ENCODE measurements at regions not wholly inside any gene's neighbourhood (a gene's known extent, or its start where the extent isn't known, plus 50 kb on each side); places are given as distances from the start of the nearest gene placed in this dataset.
"Not testable (repeated sequence)": the region's sequence is repeated elsewhere in the genome, so short reads cannot be mapped to it uniquely, and the experiment has no call there.

DNA sequence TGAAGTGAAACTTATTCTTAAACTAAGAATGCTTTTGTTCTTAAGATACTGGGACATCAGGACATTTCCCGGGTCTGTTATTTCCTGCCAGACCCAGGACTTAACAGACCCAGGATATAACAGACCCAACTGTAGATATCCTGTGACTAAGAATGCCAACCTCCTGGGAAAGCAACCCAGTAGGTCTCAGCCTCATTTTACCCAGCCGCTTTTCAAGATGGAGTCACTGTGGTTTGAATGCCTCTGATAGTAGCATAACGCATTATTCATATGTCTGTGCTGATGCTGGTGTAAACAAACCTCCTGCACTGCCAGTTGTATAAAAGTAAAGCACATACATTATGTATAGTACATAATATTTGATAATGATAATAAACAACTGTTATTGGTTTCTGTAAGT is 185.8 kb upstream of the GPRIN3 start:
- no peak for DNase-seq (ENCODE audit: low read depth)

DNA sequence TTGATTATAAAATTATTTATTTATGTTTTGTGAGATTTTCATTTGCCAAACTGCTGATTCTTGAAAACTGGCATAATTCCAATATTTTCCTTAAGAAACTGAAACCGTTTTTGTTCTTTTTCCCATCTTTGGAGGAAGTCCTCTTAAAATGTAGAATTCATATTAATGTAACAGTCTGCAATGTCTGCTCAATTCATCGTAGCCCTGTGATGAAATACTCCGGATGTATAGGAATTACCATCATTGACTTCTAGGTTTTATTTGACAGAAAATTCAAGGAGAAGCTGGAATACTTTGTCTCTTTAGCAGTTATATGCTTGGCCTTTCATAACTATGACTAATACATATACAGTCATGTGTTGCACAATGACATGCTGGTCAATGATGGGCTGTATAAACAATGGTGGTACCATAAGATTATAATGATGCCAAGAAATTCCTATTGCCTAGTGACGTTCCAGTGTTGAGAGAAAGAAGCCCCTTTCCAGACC is 185.0 kb upstream of the GPRIN3 start:
- no peak for DNase-seq (ENCODE audit: low read depth)

GRCh38 chr4:89491761-89492160 is 184.2 kb upstream of the GPRIN3 start:
- DNase-seq (ENCODE audit: low read depth): no peak

DNA sequence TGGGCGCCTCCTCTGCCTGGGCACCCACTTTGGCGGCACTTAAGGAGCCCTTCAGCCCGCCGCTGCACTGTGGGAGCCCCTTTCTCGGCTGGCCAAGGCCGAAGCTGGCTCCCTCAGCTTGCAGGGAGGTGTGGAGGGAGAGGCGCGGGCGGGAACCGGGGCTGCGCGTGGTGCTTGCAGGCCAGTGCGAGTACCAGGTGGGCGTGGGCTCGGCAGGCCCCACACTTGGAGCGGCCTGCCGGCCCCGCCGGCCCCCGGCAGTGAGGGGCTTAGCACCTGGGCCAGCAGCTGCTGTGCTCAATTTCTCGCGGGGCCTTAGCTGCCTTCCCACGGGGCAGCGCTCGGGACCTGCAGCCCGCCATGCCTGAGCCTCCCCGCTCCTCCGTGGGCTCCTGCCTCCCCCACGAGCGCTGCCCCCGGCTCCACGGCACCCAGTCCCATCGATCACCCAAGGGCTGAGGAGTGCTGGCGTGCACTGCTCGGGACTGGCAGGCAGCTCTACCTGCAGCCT is 182.4 kb upstream of the GPRIN3 start:
- not testable (repeated sequence) for DNase-seq (ENCODE audit: low read depth)

DNA sequence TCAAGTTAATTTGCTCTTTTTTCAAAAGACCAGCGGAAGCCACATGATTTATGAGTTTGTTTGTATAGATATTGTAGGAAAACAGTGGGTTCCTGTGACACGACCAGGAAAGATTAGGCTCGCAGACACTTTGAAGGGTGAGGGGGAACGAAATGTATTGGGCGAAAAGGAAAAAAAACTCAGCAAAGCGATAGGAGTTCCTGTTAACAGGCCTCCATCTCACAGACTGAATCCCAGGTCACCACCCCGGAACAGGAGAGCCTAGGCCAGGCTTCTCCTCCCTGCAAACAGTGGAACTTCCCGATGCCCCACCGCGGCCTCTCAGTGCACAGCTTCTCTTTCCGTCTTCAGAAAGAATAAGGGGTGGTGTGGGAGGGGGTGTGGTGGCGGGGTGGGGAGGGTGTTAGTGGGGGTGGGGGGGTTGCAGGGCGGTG is 181.8 kb upstream of the GPRIN3 start:
- no peak for DNase-seq (ENCODE audit: low read depth)

DNA sequence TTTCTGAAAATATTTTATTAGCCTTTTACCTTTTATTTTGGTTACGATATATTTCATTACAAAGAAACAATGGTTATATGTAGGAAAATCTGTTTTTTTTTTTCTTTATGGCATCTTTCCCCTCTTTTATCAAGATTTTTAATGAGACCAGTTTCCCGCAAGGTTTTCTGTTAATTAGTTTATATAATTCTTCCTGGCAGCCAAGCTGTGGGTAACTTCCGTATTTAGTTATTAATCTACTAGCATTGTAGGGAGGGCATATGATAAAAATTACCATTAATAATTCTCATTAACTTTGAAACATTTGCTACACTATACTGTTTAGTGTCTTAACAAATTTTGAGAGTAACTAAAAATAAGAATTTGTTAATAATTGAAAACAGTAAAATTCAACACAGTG is 181.1 kb upstream of the GPRIN3 start:
- DNase-seq (ENCODE audit: low read depth): no peak

- DNase-seq (ENCODE audit: low read depth): no peak
These were observed 179.1 kb upstream of the GPRIN3 start for GRCh38 chr4:89486673-89487072.

DNA sequence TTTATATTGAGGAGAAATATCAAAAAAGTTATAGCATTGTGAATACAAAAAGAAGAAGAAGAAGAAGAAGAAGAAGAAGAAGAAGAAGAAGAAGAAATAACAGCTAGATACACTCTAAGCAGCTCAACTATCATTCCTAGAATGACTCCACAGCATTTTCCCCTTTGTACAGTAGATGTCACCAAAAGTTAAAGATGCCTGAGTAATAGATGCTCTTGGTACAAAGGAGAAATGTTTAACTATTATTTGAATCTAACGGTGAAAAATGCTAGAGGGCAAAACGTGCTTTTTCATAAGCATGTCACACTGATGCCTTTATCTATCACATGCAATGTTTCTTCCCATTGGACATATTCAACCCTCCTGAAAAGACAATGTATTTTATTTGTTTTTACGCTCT is 178.4 kb upstream of the GPRIN3 start:
- no peak for DNase-seq (ENCODE audit: low read depth)

DNA sequence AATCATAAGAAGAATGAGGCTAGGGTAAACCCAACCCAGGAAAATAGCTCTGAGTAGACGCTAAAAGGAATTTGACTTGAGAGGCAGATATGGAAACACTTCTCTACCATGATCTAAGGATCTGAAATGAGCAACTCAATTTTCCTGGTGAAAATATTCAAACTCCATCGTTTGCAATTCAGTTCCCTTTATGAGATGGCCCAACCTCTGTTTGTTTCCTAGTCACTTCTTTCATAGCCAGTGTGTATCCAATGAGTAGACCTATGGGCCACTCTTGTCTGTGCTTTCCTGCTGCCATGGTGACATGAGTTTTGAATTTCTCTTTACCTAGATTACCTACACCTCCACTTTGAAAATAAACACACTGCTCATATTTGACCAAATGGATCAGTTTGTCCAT is 176.2 kb upstream of the GPRIN3 start:
- no peak for DNase-seq (ENCODE audit: low read depth)

- DNase-seq (ENCODE audit: low read depth): no peak
These were observed 175.5 kb upstream of the GPRIN3 start for GRCh38 chr4:89482926-89483595.

GRCh38 chr4:89482251-89482650 is 174.7 kb upstream of the GPRIN3 start:
- DNase-seq (ENCODE audit: low read depth): no peak

GRCh38 chr4:89469930-89470375 is 162.4 kb upstream of the GPRIN3 start:
- DNase-seq (ENCODE audit: low read depth): peak; percentile 22

GRCh38 chr4:89469516-89469915 is 161.9 kb upstream of the GPRIN3 start:
- no peak for DNase-seq (ENCODE audit: low read depth)

DNA sequence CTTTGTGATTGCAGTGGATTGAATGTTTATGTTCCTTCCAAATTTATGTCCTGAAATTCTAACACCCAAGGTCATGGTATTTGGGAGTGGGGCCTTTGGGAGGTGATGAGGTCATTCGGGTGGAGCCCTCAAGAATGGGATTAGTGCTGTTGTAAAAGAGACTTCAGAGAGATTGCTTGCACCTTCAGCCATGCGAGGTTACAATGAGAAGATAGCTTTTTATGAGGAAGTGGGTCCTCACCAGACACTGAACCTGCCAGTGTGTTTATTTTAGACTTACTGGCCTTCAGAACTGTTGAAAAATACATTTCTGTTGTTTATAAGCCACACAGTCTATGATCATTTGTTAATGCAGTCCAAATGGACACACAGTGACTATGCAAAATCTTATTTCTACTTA is 161.0 kb upstream of the GPRIN3 start:
- no peak for DNase-seq (ENCODE audit: low read depth)

GRCh38 chr4:89463341-89463740 is 155.7 kb upstream of the GPRIN3 start:
- DNase-seq (ENCODE audit: low read depth): no peak

DNA sequence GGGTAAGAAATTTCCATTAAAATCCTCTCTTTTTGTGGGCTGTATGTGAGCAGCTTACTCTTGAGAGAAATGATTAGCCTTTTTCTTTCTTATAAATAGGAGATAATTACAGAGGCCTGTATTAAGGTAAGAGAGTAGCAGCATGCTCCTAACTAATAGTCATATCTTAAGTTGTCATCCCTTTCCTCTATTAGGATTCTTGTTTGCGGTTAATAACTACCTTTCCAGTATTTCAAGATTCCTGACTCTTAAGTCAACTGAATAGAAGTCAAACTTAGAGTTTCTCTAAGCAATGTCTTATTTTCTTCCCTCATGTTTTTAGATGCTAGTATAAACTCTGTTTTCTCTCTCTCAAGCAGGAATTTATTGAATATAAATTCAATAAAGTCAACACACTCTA is 139.9 kb upstream of the GPRIN3 start:
- no peak for DNase-seq (ENCODE audit: low read depth)

GRCh38 chr4:89446193-89446592 is 138.6 kb upstream of the GPRIN3 start:
- DNase-seq (ENCODE audit: low read depth): no peak

DNA sequence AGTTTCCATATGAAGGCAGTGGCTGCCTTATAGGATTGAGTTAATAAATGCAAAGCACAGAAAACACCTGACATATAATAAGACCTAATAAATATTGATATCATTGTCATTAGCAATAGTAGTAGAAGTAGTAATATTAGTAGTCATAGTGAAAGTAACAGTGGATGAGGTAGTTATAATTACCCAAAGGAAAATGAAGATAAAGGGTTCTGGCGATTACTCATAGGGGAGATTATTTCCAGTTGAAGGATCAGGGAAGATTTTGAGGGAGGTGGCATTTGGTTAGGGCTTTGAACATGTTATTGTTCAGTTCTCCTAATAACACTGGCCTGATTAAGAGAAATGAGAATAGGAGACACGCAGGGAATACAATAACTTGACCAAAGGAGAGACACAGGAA is 131.9 kb upstream of the GPRIN3 start:
- no peak for DNase-seq (ENCODE audit: low read depth)

GRCh38 chr4:89438102-89438831 is 130.7 kb upstream of the GPRIN3 start:
- DNase-seq (ENCODE audit: low read depth): no peak

DNA sequence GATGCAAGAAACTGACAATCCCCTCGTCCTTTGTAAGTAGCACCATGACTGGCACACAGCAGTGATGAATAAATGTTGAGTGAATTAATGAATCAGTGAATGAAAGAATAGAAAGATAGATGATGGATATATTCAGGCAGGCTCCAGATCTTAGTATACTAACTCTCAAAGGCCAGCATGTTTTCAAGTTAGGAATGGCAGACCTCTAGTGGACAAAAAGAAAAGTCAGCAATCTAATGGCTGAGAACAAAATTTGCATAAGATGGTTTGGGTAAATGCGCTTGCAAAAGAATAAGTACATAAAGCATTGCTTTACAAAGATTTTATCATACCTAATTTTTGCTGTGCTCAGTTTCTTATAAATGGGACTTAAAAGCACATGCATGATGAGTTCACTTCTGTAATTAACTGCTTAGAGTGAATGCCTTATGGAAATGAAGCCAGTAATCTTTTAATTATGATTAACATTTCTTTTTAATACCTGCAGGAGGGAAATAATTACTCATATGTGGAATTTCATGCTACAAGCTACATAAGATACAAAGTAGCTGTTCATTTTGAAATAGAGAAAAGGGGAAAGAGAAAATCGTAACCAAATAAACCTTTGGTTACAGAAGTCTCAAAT is 126.9 kb upstream of the GPRIN3 start:
- no peak for DNase-seq (ENCODE audit: low read depth)

GRCh38 chr4:89427782-89428181 is 120.2 kb upstream of the GPRIN3 start:
- DNase-seq (ENCODE audit: low read depth): no peak

GRCh38 chr4:89425023-89425422 is 117.4 kb upstream of the GPRIN3 start:
- no peak for DNase-seq (ENCODE audit: low read depth)

DNA sequence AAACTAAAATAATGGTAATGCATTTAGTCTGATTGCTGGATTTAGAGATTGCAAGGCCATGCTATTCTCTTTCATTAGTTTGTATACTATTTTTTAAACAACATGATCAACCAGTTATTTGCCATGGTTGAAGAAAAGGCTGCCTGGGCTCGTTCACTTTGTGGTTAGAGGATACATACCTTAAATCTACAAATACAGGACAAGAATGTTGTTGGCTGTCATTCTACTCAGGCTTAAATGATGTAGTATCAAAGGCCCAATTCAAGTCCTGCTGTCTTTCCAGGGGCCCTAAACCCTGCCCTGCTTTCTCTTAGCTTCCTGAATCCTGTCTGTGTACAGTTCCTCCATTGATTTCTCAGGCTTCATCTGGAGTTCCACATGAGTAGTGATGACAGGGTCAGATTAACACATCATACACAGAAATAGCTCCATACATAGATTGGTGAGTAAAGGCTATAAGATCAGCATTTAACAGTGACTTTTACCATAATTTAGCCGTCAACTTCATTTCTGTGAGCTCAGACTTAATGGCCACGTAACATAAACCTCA is 114.9 kb upstream of the GPRIN3 start:
- DNase-seq (ENCODE audit: low read depth): no peak
